GM10266 (cell line): ENCODE measurements at regions not wholly inside any gene's neighbourhood (a gene's known extent, or its start where the extent isn't known, plus 50 kb on each side); places are given as distances from the start of the nearest gene placed in this dataset.

ENCODE experiments used
- DNase-seq: peaks from one replicate; pipeline ENCODE4 v3.0.0; 2012; ENCODE audit errors: extremely low spot score
- CTCF ChIP-seq: IDR thresholded peaks from 2 replicates; pipeline ENCODE4 v1.5.1; 2012; ENCODE audit warnings: mild to moderate bottlenecking, low read depth; ENCODE audit not compliant: control insufficient read depth, insufficient read depth; ENCODE audit errors: missing control alignments

GRCh38 chr9:27763831-27764230, 190.6 kb upstream of the C9orf72 start:
- no peak for TF ChIP-seq CTCF
- DNase-seq, result no peak

- no peak for TF ChIP-seq CTCF
- no peak for DNase-seq
Observed at GRCh38 chr9:27765266-27766072, 192.2 kb upstream of the C9orf72 start.

DNA sequence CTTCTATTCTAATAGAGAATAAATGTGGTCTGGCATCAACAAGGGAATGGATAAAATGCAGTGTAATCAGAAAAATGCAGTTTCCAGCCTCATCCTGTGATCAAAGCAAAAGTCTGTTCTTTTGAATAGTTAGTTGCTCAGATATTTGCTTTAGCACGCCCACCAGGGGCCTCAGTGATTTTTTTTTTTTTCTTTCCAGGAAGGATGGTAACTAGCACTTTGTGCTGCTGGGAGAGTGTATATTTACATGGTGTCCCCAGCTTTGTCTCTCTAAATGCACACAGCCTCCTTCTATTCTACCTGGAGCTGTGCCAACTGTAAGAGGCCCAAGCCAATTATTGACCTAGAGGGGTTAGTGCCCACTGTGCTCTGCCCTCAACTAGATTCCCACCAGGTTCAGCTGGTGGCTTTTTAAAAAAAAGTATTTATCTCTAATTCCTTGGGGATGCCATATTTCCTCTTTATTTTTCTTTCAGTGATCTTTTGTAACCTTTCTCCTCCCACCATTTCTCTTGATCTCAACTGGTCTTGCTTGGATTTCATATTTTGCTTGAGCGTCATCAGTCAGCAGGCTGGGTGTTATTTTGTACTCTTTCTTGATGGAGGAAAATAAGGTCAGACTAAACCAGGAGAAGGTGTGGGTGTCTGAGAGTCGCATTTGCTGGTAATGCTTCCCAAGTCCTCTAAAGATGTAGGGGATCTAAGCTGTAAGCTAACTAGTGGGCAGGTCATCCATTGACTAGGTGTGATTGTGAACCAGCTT, 193.0 kb upstream of the C9orf72 start:
- no peak for DNase-seq
- no peak for TF ChIP-seq CTCF

DNA sequence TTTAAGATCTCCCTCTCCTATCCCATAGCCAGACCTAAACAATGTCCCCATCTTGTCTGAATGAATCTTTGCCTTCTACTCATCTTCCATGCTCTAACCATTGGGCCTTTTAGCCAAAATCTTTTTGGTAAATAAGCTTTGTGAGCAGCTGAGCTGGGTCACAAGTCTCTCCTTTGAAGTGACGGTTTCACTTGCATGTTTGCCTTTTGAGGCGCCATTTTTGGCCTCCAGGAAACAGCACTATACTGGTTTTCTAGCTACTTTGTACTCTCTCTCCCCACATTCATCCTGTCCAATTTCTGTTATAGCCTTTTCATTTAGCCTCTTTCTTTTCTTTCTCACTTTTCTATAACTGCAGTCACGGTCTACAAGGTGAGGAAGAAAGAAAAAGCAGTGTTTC, 195.5 kb upstream of the C9orf72 start:
- no peak for TF ChIP-seq CTCF

DNA sequence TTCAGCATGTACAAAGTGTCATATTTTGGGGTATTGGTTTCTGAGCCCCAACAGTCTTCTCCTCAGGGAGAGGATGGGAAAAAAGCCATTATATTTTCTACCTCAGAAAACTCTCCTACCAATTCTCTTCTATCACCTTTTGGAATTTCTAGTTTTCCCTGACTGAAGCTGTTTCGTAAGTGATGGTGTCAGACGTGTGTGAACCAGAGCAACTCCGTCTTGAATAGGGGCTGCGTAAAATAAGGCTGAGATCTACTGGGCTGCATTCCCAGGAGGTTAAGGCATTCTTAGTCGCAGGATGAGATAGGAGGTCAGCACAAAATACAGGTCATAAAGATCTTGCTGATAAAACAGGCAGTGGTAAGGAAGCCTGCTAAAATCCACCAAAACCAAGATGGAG, 197.3 kb upstream of the C9orf72 start:
- no peak for DNase-seq
- TF ChIP-seq CTCF, result no peak

More for the DNA sequence above, 195.5 kb upstream of the C9orf72 start:
- no peak for DNase-seq

GRCh38 chr9:27771803-27772545, 198.7 kb upstream of the C9orf72 start:
- no peak for DNase-seq
- no peak for TF ChIP-seq CTCF
